K562 (cell line): ENCODE measurements at regions not wholly inside any gene's neighbourhood (a gene's known extent, or its start where the extent isn't known, plus 50 kb on each side); places are given as distances from the start of the nearest gene placed in this dataset.
"Not testable (repeated sequence)": the region's sequence is repeated elsewhere in the genome, so short reads cannot be mapped to it uniquely, and the experiment has no call there.

Source experiments
- ATAC-seq: fragments of 200-7000 bp; cut with Tn5 transposase; 3 replicates; pipeline ENCODE4 v1.9.1; 2020; ENCODE audit warnings: moderate library complexity
- BruUV-seq: library from RNA; stranded (reverse); fragments of 400-500 nt; replicated peaks from 2 replicates; lab custom pipeline; 2021; lab: Mats Ljungman, UMichigan
- CTCF ChIA-PET: fragments of 300-600 bp; formaldehyde crosslinking; extraction: SDS; loops from one replicate; lab custom pipeline; 2021; ENCODE audit warnings: low intra/inter-chr PET ratio; lab: Yijun Ruan, JAX
- POLR2A ChIA-PET: fragments of 300-600, 350-650 bp; sonication (Branson Sonifier 250); formaldehyde crosslinking; extraction: SDS; loops from one replicate; lab custom pipeline; 2021; ENCODE audit warnings: antibody characterized with exemption, inconsistent platforms; lab: Yijun Ruan, JAX
- DNase-seq, 4 experiments: peaks; one replicate each; pipeline versions ENCODE4 v3.0.0 to v3.0.0-alpha.2; 2011 to 2018; ENCODE audit warnings: low spot score in 3 of 4, mixed read lengths in 3 of 4; ENCODE audit errors: extremely low read depth in 1 of 4
- FAIRE-seq: peaks from 2 replicates; lab custom pipeline; 2011; peaks lifted over from hg19 to GRCh38; lab: Jason Lieb, UNC
- H2AFZ ChIP-seq: 2 replicates; pipeline ENCODE4 v1.6.0; 2011; ENCODE audit warnings: low read depth, low read length, control low read depth, inconsistent platforms
- H3K27ac ChIP-seq: fragments of 200-600 bp; 3 replicates; pipeline ENCODE4 v1.8.0; 2011; ENCODE audit warnings: low read depth, mild to moderate bottlenecking, control low read depth, inconsistent platforms, low read length, moderate library complexity, mixed read lengths; ENCODE audit errors: extremely low read depth
- H3K27me3 ChIP-seq, 2 experiments: fragments of 300-600 bp in 1 of 2; 2 replicates in 1 of 2; 3 replicates in 1 of 2; pipeline versions ENCODE4 v1.6.0 to v1.8.0; 2011; ENCODE audit warnings: inconsistent platforms in 2 of 2, low read length in 2 of 2, mild to moderate bottlenecking in 1 of 2, mixed read lengths in 1 of 2, moderate library complexity in 1 of 2; ENCODE audit not compliant: control insufficient read depth in 2 of 2, insufficient read depth in 2 of 2
- H3K36me3 ChIP-seq: fragments of 300-600 bp; 3 replicates; pipeline ENCODE4 v1.8.0; 2011; ENCODE audit warnings: mild to moderate bottlenecking, low read length, inconsistent platforms; ENCODE audit not compliant: control insufficient read depth, insufficient read depth
- H3K4me1 ChIP-seq, 2 experiments: fragments of 200-600 bp in 1 of 2; replicated peaks in 1 of 2; 2 replicates in 1 of 2; 3 replicates in 1 of 2; pipeline versions ENCODE4 v1.5.1 to v1.8.0; 2011; ENCODE audit warnings: inconsistent platforms in 2 of 2, low read length in 2 of 2, mild to moderate bottlenecking in 1 of 2, mixed read lengths in 1 of 2, moderate library complexity in 1 of 2; ENCODE audit not compliant: control insufficient read depth in 2 of 2, insufficient read depth in 2 of 2
- H3K4me2 ChIP-seq: 2 replicates; pipeline ENCODE4 v1.6.1; 2011; ENCODE audit warnings: low read length, control low read depth, inconsistent platforms, mixed read lengths; ENCODE audit not compliant: insufficient read depth
- H3K4me3 ChIP-seq: fragments of 200-600 bp; sonication (generic), shearing (Covaris generic); 2 replicates; pipeline ENCODE4 v1.5.1; 2016; ENCODE audit warnings: control low read depth, inconsistent platforms
- H3K79me2 ChIP-seq: fragments of 200-600 bp; 3 replicates; pipeline ENCODE4 v1.8.0; 2011; ENCODE audit warnings: low read length, inconsistent platforms; ENCODE audit not compliant: control insufficient read depth, insufficient read depth
- H3K9ac ChIP-seq, 2 experiments: 2 replicates each; pipeline versions ENCODE4 v1.6.0 to v1.6.1; 2011; ENCODE audit warnings: low read depth in 2 of 2, low read length in 2 of 2, control low read depth in 1 of 2, inconsistent platforms in 1 of 2, mild to moderate bottlenecking in 1 of 2, mixed read lengths in 1 of 2; ENCODE audit not compliant: insufficient read depth in 1 of 2
- H3K9me1 ChIP-seq: one replicate; pipeline ENCODE4 v1.6.0; 2011; ENCODE audit warnings: inconsistent platforms, mild to moderate bottlenecking, low read length, moderate library complexity; ENCODE audit not compliant: control insufficient read depth, insufficient read depth
- H3K9me3 ChIP-seq: replicated peaks from 2 replicates; pipeline ENCODE4 v1.5.1; 2011; ENCODE audit warnings: low read depth, low read length, inconsistent platforms; ENCODE audit not compliant: control insufficient read depth, insufficient read depth
- H4K20me1 ChIP-seq: replicated peaks from 2 replicates; pipeline ENCODE4 v1.6.1; 2011; ENCODE audit warnings: low read length, inconsistent platforms, mixed read lengths; ENCODE audit not compliant: control insufficient read depth, insufficient read depth
- WGBS: fragments of 100-300 bp; shearing (Covaris generic); methylation state at CpG from one replicate; pipeline ENCODE4 v1.1.6; 2016; ENCODE audit warnings: low coverage, mixed read lengths; ENCODE audit not compliant: insufficient coverage; ENCODE audit errors: missing lambda C conversion rate; 5-methylcytosine and 5-hydroxymethylcytosine counted together
- in situ Hi-C: fragments of 300-500 bp; cut with MboI; formaldehyde crosslinking; loops from 4 replicates; pipeline ENCODE4 v1.15.0; 2018; ENCODE audit warnings: inconsistent platforms, mixed read lengths
- intact Hi-C: fragments of 100-400 bp; cut with micrococcal nuclease; formaldehyde crosslinking; loops from 2 replicates; pipeline ENCODE4 v1.14.2; 2022
- TF ChIP-seq, protein P1 (sequence below): fragments of 200-600 bp; sonication (generic); IDR thresholded peaks from one replicate; pipeline ENCODE4 v1.6.1; 2012; ENCODE audit warnings: mild to moderate bottlenecking, low read depth, low read length, inconsistent platforms

DNA sequence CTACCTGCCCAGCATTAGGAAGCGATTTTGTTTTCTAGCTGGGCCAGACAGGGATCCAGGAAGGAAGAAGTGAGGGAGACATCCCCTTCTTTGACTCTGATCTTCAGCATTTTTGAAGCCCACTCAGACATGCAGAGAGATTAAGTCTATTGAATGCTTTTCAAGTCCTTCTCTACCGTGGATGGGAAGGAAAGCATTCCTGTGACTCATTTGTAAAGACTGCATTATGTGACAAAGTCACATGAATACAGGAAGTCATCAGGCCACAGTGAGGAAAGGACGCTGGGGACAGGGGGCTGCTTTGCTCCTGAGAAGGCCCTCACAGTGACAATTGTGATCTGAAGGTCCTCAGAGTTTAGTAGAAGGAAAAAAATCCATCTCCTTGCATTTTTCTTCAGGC is 67.4 kb upstream of the GBA3 start (continued):
- TF ChIP-seq, protein P1, sequence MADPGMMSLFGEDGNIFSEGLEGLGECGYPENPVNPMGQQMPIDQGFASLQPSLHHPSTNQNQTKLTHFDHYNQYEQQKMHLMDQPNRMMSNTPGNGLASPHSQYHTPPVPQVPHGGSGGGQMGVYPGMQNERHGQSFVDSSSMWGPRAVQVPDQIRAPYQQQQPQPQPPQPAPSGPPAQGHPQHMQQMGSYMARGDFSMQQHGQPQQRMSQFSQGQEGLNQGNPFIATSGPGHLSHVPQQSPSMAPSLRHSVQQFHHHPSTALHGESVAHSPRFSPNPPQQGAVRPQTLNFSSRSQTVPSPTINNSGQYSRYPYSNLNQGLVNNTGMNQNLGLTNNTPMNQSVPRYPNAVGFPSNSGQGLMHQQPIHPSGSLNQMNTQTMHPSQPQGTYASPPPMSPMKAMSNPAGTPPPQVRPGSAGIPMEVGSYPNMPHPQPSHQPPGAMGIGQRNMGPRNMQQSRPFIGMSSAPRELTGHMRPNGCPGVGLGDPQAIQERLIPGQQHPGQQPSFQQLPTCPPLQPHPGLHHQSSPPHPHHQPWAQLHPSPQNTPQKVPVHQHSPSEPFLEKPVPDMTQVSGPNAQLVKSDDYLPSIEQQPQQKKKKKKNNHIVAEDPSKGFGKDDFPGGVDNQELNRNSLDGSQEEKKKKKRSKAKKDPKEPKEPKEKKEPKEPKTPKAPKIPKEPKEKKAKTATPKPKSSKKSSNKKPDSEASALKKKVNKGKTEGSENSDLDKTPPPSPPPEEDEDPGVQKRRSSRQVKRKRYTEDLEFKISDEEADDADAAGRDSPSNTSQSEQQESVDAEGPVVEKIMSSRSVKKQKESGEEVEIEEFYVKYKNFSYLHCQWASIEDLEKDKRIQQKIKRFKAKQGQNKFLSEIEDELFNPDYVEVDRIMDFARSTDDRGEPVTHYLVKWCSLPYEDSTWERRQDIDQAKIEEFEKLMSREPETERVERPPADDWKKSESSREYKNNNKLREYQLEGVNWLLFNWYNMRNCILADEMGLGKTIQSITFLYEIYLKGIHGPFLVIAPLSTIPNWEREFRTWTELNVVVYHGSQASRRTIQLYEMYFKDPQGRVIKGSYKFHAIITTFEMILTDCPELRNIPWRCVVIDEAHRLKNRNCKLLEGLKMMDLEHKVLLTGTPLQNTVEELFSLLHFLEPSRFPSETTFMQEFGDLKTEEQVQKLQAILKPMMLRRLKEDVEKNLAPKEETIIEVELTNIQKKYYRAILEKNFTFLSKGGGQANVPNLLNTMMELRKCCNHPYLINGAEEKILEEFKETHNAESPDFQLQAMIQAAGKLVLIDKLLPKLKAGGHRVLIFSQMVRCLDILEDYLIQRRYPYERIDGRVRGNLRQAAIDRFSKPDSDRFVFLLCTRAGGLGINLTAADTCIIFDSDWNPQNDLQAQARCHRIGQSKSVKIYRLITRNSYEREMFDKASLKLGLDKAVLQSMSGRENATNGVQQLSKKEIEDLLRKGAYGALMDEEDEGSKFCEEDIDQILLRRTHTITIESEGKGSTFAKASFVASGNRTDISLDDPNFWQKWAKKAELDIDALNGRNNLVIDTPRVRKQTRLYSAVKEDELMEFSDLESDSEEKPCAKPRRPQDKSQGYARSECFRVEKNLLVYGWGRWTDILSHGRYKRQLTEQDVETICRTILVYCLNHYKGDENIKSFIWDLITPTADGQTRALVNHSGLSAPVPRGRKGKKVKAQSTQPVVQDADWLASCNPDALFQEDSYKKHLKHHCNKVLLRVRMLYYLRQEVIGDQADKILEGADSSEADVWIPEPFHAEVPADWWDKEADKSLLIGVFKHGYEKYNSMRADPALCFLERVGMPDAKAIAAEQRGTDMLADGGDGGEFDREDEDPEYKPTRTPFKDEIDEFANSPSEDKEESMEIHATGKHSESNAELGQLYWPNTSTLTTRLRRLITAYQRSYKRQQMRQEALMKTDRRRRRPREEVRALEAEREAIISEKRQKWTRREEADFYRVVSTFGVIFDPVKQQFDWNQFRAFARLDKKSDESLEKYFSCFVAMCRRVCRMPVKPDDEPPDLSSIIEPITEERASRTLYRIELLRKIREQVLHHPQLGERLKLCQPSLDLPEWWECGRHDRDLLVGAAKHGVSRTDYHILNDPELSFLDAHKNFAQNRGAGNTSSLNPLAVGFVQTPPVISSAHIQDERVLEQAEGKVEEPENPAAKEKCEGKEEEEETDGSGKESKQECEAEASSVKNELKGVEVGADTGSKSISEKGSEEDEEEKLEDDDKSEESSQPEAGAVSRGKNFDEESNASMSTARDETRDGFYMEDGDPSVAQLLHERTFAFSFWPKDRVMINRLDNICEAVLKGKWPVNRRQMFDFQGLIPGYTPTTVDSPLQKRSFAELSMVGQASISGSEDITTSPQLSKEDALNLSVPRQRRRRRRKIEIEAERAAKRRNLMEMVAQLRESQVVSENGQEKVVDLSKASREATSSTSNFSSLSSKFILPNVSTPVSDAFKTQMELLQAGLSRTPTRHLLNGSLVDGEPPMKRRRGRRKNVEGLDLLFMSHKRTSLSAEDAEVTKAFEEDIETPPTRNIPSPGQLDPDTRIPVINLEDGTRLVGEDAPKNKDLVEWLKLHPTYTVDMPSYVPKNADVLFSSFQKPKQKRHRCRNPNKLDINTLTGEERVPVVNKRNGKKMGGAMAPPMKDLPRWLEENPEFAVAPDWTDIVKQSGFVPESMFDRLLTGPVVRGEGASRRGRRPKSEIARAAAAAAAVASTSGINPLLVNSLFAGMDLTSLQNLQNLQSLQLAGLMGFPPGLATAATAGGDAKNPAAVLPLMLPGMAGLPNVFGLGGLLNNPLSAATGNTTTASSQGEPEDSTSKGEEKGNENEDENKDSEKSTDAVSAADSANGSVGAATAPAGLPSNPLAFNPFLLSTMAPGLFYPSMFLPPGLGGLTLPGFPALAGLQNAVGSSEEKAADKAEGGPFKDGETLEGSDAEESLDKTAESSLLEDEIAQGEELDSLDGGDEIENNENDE = no peak
- TF ChIP-seq, all 486 proteins: peak for 0

DNA sequence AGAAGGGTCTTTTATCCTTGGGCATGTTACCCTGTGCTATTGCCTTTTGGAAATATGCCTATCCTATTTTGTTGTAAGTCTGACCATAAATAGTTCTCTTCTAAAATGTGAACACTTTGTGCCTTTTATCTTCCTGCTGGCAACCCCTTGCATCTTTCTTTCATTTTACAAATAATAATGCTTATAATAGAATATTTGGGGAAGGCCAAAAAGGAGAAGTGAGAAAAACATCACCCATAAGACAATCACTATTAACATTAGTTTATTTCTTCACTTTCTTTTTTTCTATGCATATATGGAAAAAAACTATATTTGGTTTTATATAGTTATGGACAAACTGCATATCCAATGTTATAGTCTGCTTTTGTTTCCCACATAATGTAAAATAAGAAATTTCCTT is 64.9 kb upstream of the GBA3 start:
- H3K36me3 ChIP-seq, H3K9me1 ChIP-seq, CTCF ChIA-PET, H3K27ac ChIP-seq, POLR2A ChIA-PET, H3K9me3 ChIP-seq, H3K79me2 ChIP-seq, FAIRE-seq, H3K9ac ChIP-seq, BruUV-seq, in situ Hi-C loops, H2AFZ ChIP-seq, H3K4me3 ChIP-seq, DNase-seq, H3K4me2 ChIP-seq, intact Hi-C loops, H3K4me1 ChIP-seq, ATAC-seq, H4K20me1 ChIP-seq, H3K27me3 ChIP-seq: not testable (repeated sequence)

GRCh38 chr4:22630161-22630975 is 62.4 kb upstream of the GBA3 start:
- POLR2A ChIA-PET, H3K4me1 ChIP-seq, DNase-seq, H3K36me3 ChIP-seq, CTCF ChIA-PET, H4K20me1 ChIP-seq, H3K4me3 ChIP-seq, H3K9me1 ChIP-seq, H3K9me3 ChIP-seq, ATAC-seq, in situ Hi-C loops, H3K27me3 ChIP-seq, H3K79me2 ChIP-seq, intact Hi-C loops, H3K9ac ChIP-seq, BruUV-seq, FAIRE-seq, H2AFZ ChIP-seq, H3K27ac ChIP-seq, H3K4me2 ChIP-seq: not testable (repeated sequence)
- WGBS = 1% methylated on average over 11 of the region's 11 CpGs
